HEK293 (cell line): ENCODE measurements at regions not wholly inside any gene's neighbourhood (a gene's known extent, or its start where the extent isn't known, plus 50 kb on each side); places are given as distances from the start of the nearest gene placed in this dataset.
"Not testable (repeated sequence)": the region's sequence is repeated elsewhere in the genome, so short reads cannot be mapped to it uniquely, and the experiment has no call there.

Source experiments
- CTCF ChIA-PET: fragments of 350-600 bp; formaldehyde crosslinking; extraction: SDS; loops from one replicate; lab custom pipeline; 2021; ENCODE audit warnings: antibody characterized with exemption; lab: Yijun Ruan, JAX
- POLR2A ChIA-PET: fragments of 300-600 bp; formaldehyde crosslinking; extraction: SDS; loops from one replicate; lab custom pipeline; 2020; ENCODE audit warnings: antibody characterized with exemption, inconsistent platforms; lab: Yijun Ruan, JAX
- H3K27ac ChIP-seq: fragments of 200-500 bp; sonication (Bioruptor generic); 2 replicates; pipeline ENCODE4 v1.5.1; 2014; ENCODE audit warnings: low read depth, low read length, control low read depth, inconsistent platforms; ENCODE audit errors: extremely low read depth
- H3K36me3 ChIP-seq, 2 experiments: fragments of 200-500 bp in 1 of 2; sonication (Bioruptor generic) in 1 of 2; 1 replicate in 1 of 2; 2 replicates in 1 of 2; pipeline ENCODE4 v1.5.1; 2014 to 2017; ENCODE audit warnings: inconsistent platforms in 2 of 2, low read length in 2 of 2; ENCODE audit not compliant: control insufficient read depth in 2 of 2, insufficient read depth in 1 of 2
- H3K4me1 ChIP-seq: fragments of 200-500 bp; sonication (Bioruptor generic); 2 replicates; pipeline ENCODE4 v1.5.1; 2014; ENCODE audit warnings: mild to moderate bottlenecking, low read length, inconsistent platforms; ENCODE audit not compliant: control insufficient read depth, insufficient read depth
- H3K4me3 ChIP-seq: 2 replicates; pipeline ENCODE4 v1.5.1; 2011; ENCODE audit warnings: low read depth, mild to moderate bottlenecking, control low read depth, low read length, moderate library complexity
- H3K9me3 ChIP-seq: fragments of 200-500 bp; sonication (Bioruptor generic); 2 replicates; pipeline ENCODE4 v1.5.1; 2014; ENCODE audit warnings: low read depth, low read length, inconsistent platforms; ENCODE audit not compliant: control insufficient read depth, insufficient read depth
- FEZF1 ChIP-seq: fragments of 450-650 bp; formaldehyde crosslinking; IDR thresholded peaks from 2 replicates; pipeline ENCODE4 v1.5.1; 2016; ENCODE audit warnings: missing biosample characterization, missing genetic modification characterization
- GFI1B ChIP-seq: fragments of 450-650 bp; formaldehyde crosslinking; IDR thresholded peaks from 2 replicates; pipeline ENCODE4 v1.5.1; 2016; ENCODE audit warnings: missing biosample characterization, missing genetic modification characterization
- SCRT2 ChIP-seq: fragments of 450-650 bp; formaldehyde crosslinking; IDR thresholded peaks from 2 replicates; pipeline ENCODE4 v1.5.1; 2016; ENCODE audit warnings: missing biosample characterization, missing genetic modification characterization
- SP7 ChIP-seq: fragments of 450-650 bp; formaldehyde crosslinking; IDR thresholded peaks from 2 replicates; pipeline ENCODE4 v1.5.1; 2016; ENCODE audit warnings: missing biosample characterization, missing genetic modification characterization
- TRIM28 ChIP-seq: IDR thresholded peaks from 2 replicates; pipeline ENCODE4 v1.6.1; 2011; ENCODE audit warnings: low read length, control low read depth, borderline replicate concordance
- ZBTB17 ChIP-seq: fragments of 450-650 bp; formaldehyde crosslinking; IDR thresholded peaks from 2 replicates; pipeline ENCODE4 v1.5.1; 2016; ENCODE audit warnings: missing biosample characterization, missing genetic modification characterization
- ZBTB6 ChIP-seq: fragments of 450-650 bp; formaldehyde crosslinking; IDR thresholded peaks from 2 replicates; pipeline ENCODE4 v1.5.1; 2017; ENCODE audit warnings: missing biosample characterization, missing genetic modification characterization
- ZNF560 ChIP-seq: fragments of 450-650 bp; formaldehyde crosslinking; IDR thresholded peaks from 2 replicates; pipeline ENCODE4 v1.5.1; 2017; ENCODE audit warnings: missing biosample characterization, missing genetic modification characterization, borderline replicate concordance
- ZNF654 ChIP-seq: fragments of 450-650 bp; formaldehyde crosslinking; IDR thresholded peaks from 2 replicates; pipeline ENCODE4 v1.5.1; 2016; ENCODE audit warnings: low read depth, missing biosample characterization, missing genetic modification characterization
- ZNF660 ChIP-seq: fragments of 450-650 bp; IDR thresholded peaks from 2 replicates; pipeline ENCODE4 v1.5.1; 2018; ENCODE audit warnings: missing biosample characterization, mild to moderate bottlenecking, missing genetic modification characterization
- TF ChIP-seq, protein P1 (sequence below): fragments of 450-650 bp; formaldehyde crosslinking; conservative IDR thresholded peaks from 2 replicates; pipeline ENCODE4 v1.5.1; 2016; ENCODE audit warnings: low read depth, missing biosample characterization, missing genetic modification characterization

DNA sequence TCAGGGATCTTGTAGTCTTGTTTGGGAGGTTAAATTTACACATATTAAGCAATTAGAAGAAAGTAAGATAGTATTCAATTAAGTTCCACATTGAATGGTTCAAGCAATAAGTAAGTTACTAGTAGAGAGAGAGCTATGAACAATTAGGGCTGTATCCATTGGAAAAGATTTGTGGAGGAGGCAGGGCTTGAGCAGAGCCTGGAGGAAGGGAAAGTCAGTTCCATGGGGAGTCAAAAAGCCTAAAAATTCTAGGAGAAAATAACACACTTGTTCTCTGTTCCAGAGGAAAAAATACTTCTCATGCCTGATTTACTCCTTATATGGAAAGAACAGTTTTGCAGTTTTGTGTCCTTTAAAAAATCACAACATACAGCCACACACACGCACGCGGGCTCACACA is 730.0 kb downstream of the PRIM2 start:
- H3K9me3 ChIP-seq, H3K4me1 ChIP-seq, POLR2A ChIA-PET: not testable (repeated sequence)

GRCh38 chr6:58047865-58048264 is 730.4 kb downstream of the PRIM2 start:
- H3K36me3 ChIP-seq, H3K9me3 ChIP-seq, H3K27ac ChIP-seq, H3K4me3 ChIP-seq, POLR2A ChIA-PET, H3K4me1 ChIP-seq: not testable (repeated sequence)
- peak; percentile 47 for TF ChIP-seq ZNF654
- CTCF ChIA-PET, result interaction anchor here (0.7 kb wide), 1 partner anchor 330 kb away, joined by 4 read pairs; no protein-coding TSS in a partner anchor

More for the DNA sequence above, 730.0 kb downstream of the PRIM2 start:
- H3K36me3 ChIP-seq, H3K27ac ChIP-seq, H3K4me3 ChIP-seq: not testable (repeated sequence)
- CTCF ChIA-PET, result interaction anchor here (0.7 kb wide), 1 partner anchor 331 kb away, joined by 4 read pairs; no protein-coding TSS in a partner anchor

DNA sequence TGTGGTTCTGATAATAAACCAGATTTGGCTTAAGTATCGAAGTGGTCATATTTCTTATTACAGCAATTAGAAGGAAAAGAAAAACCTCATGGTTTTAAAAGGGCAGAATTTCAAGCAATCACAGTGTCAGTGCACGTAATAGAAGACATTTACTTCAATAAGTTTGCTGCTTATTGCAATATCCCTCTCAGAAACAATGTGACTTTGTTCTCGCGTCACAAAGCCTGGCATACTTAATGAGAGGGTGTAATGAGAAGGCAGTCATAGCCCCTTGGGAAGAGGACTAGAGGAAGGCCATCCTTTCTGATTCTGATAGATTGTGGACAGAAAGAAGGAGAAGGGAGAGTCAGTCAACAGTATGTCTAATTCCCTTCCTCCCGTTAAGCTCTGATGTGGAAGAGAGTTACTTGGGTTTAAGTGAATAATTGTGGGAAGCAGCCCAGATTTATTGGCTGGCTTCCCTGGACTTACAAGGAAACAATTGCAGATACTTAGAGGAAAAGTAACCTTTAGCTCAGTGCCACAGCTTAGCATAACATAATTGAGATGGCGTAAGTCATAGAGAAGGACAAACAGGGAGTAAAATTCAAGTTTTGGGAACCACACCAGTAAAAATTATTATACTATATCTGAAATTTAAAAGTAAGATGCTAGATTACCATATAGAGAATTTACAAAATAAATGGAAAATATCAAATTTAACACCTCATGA is 738.2 kb downstream of the PRIM2 start:
- H3K4me1 ChIP-seq, H3K27ac ChIP-seq, H3K9me3 ChIP-seq, CTCF ChIA-PET, H3K4me3 ChIP-seq, H3K36me3 ChIP-seq, POLR2A ChIA-PET: not testable (repeated sequence)

DNA sequence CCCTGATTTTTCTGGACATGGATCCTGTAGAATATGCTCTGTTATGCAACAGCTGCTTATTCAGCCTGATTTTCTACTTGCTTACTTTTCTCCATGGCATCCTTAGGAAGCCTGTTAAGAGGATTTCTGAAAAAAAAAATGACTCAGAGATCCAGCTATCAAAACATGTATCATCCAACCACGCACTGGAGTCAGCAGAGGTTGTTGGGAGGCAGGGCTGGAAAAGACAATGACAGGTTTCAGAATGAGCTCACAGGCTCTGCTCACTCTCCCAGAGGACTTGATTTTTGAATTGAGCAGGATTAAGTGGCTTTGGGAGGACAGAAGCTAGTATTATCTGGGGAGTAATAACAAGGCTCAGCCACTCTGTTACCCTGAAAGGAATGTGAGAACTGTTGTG is 742.3 kb downstream of the PRIM2 start:
- H3K27ac ChIP-seq, H3K4me3 ChIP-seq, POLR2A ChIA-PET, H3K36me3 ChIP-seq: not testable (repeated sequence)
- TF ChIP-seq ZBTB17 (tag by site-specific recombination) (peak; percentile 37; the same call in 1 of the 2 replicates), SP7 (peak; percentile 49)
- TF ChIP-seq, all 188 proteins: peak for 2; not testable (repeated sequence) for 186
- CTCF ChIA-PET, result interaction anchor here (0.7 kb wide), 1 partner anchor 68 kb away, joined by 4 read pairs; no protein-coding TSS in a partner anchor
- not testable (repeated sequence) for H3K4me1 ChIP-seq, H3K9me3 ChIP-seq

DNA sequence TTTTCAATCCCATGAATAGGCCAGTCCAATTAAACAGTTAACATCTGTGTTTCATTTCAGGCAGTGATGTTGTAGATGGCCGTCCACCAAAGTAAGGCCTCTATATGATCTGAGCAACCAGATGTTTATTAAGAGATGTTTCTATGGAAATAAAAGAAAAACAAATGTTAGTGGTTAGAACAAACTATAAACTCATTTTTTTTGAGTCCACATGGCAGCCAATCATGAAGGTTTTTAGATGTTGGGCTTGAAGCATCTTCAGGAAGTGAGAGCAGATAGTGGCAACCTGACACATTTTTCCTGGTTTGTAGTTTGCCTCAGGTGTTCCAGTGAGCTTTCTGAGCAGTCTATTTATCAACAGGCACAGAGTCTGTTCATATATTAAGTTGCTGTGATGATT is 746.1 kb downstream of the PRIM2 start:
- CTCF ChIA-PET, POLR2A ChIA-PET: not testable (repeated sequence)

GRCh38 chr6:58067867-58068548 is 750.6 kb downstream of the PRIM2 start:
- CTCF ChIA-PET, H3K4me3 ChIP-seq, H3K27ac ChIP-seq, POLR2A ChIA-PET, H3K36me3 ChIP-seq, H3K9me3 ChIP-seq, H3K4me1 ChIP-seq: not testable (repeated sequence)

More for the DNA sequence above, 746.1 kb downstream of the PRIM2 start:
- H3K36me3 ChIP-seq, H3K9me3 ChIP-seq, H3K4me1 ChIP-seq, H3K27ac ChIP-seq, H3K4me3 ChIP-seq: not testable (repeated sequence)

- no peaks in the 10 kb centered on the region for H3K9me3 ChIP-seq
- no peak overlapping the region for H3K4me3 ChIP-seq
- TF ChIP-seq, protein P1, sequence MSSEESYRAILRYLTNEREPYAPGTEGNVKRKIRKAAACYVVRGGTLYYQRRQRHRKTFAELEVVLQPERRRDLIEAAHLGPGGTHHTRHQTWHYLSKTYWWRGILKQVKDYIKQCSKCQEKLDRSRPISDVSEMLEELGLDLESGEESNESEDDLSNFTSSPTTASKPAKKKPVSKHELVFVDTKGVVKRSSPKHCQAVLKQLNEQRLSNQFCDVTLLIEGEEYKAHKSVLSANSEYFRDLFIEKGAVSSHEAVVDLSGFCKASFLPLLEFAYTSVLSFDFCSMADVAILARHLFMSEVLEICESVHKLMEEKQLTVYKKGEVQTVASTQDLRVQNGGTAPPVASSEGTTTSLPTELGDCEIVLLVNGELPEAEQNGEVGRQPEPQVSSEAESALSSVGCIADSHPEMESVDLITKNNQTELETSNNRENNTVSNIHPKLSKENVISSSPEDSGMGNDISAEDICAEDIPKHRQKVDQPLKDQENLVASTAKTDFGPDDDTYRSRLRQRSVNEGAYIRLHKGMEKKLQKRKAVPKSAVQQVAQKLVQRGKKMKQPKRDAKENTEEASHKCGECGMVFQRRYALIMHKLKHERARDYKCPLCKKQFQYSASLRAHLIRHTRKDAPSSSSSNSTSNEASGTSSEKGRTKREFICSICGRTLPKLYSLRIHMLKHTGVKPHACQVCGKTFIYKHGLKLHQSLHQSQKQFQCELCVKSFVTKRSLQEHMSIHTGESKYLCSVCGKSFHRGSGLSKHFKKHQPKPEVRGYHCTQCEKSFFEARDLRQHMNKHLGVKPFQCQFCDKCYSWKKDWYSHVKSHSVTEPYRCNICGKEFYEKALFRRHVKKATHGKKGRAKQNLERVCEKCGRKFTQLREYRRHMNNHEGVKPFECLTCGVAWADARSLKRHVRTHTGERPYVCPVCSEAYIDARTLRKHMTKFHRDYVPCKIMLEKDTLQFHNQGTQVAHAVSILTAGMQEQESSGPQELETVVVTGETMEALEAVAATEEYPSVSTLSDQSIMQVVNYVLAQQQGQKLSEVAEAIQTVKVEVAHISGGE, result no peak
- TF ChIP-seq ZNF660 (tag by site-specific recombination) (no peak), SCRT2 (tag by site-specific recombination) (no peak), ZNF560 (tag by site-specific recombination) (no peak), GFI1B (tag by site-specific recombination) (no peak), ZBTB6 (tag by site-specific recombination) (no peak), TRIM28 (no peak), FEZF1 (tag by site-specific recombination) (no peak)
- CTCF ChIA-PET, result no interaction called here
- H3K36me3 ChIP-seq, result no peaks in the 10 kb centered on the region
- H3K4me1 ChIP-seq, result no peaks in the 10 kb centered on the region
- POLR2A ChIA-PET, result no interaction called here
- no peak overlapping the region for H3K27ac ChIP-seq
Measured at GRCh38 chr6:58073263-58073662, 755.8 kb downstream of the PRIM2 start.
